Heart right ventricle (tissue), 16 donors: ENCODE measurements at regions not wholly inside any gene's neighbourhood (a gene's known extent, or its start where the extent isn't known, plus 50 kb on each side); places are given as distances from the start of the nearest gene placed in this dataset.

ENCODE experiments used
- ATAC-seq, 8 donors: fragments of 200-7000 bp; cut with Tn5 transposase; one replicate each; pipeline ENCODE4 v1.9.1; 2020; ENCODE audit warnings: mild to moderate bottlenecking in 8 of 8, moderate library complexity in 8 of 8, moderate number of reproducible peaks in 1 of 8
- DNase-seq, 2 donors: peaks; one replicate each; pipeline ENCODE4 v3.0.0-alpha.2; 2020
- H3K27ac ChIP-seq, 10 donors: fragments of 200-600 bp; sonication (generic) in 2 of 10; one replicate each; pipeline versions ENCODE4 v1.5.0 to v1.8.0; 2020 to 2022; ENCODE audit warnings: mild to moderate bottlenecking in 3 of 10
- H3K27me3 ChIP-seq, 7 donors: fragments of 200-600 bp; one replicate each; pipeline ENCODE4 v1.8.0; 2021 to 2022; ENCODE audit warnings: mild to moderate bottlenecking in 2 of 7
- H3K36me3 ChIP-seq, 9 donors: fragments of 200-600 bp; sonication (generic) in 1 of 9; one replicate each; pipeline versions ENCODE4 v1.5.0 to v1.8.0; 2020 to 2022; ENCODE audit warnings: mild to moderate bottlenecking in 2 of 9
- H3K4me1 ChIP-seq, 9 donors: fragments of 200-600 bp; sonication (generic) in 1 of 9; one replicate each; pipeline versions ENCODE4 v1.5.0 to v1.8.0; 2020 to 2022; ENCODE audit warnings: mild to moderate bottlenecking in 4 of 9
- H3K4me3 ChIP-seq, 10 donors: fragments of 200-600 bp; sonication (generic) in 2 of 10; one replicate each; pipeline versions ENCODE4 v1.5.0 to v1.8.0; 2020 to 2022; ENCODE audit warnings: mild to moderate bottlenecking in 7 of 10, moderate library complexity in 2 of 10
- H3K9me3 ChIP-seq, 11 donors: fragments of 200-600 bp in 10 of 11; sonication (generic) in 2 of 11; one replicate each; pipeline versions ENCODE4 v1.5.0 to v1.8.0; 2013 to 2022; ENCODE audit warnings: mild to moderate bottlenecking in 2 of 11, control low read depth in 1 of 11, moderate library complexity in 1 of 11
- WGBS, 2 donors: extraction: QIAGEN DNeasy Blood & Tissue Kit; methylation state at CpG; one replicate each; pipeline ENCODE4 v1.1.7; 2013; ENCODE audit warnings: inconsistent platforms in 1 of 2; 5-methylcytosine and 5-hydroxymethylcytosine counted together
- intact Hi-C, 10 donors: fragments of 100-400 bp; cut with DNase I; formaldehyde crosslinking; loops; one replicate each; pipeline versions ENCODE4 v1.11.1 to v1.14.2; 2022
- TF ChIP-seq, protein P1 (sequence below), 9 donors: fragments of 200-600 bp; sonication (generic) in 2 of 9; IDR thresholded peaks; one replicate each; pipeline versions ENCODE4 v1.5.0 to v1.8.0; 2021 to 2022; ENCODE audit warnings: antibody characterized with exemption in 9 of 9, mild to moderate bottlenecking in 5 of 9, moderate library complexity in 1 of 9
- donor health status: Arrhythmogenic right ventricular cardiomyopathy.
- donor health status: ischemic (EF 13 %, LVEDD 7.1; RV severe dilation, severe dysfunction).
- donor health status: healthy with polysubstance abuse.
- donor health status: DM: no; HTN: yes; CAD: no.
- donor health status: DM: no; HTN: no; CAD: no.
- donor health status: ischemic (EF 25% LVEDD 6.9; RV normal size, moderate dysfunction).
- donor health status: ischemic (EF 25% LVEDD 5.7; RV mildly dilated, moderate dysfunction).
- donor health status: healthy.
- donor health status: DM: yes; HTN: yes; CAD: no.
- donor health status: Ischemic cardiomyopathy.
- donor health status: ischemic (EF 35%, LVEDD 5.7; RV mildly dilated, moderate dysfunction).
- donor health status: nonischemic (EF 11% LVEDD 7.7; RV severe dilation, severe dysfunction).
- donor health status: DM: yes; HTN: yes; CAD: no.
- donor health status: PGD.
- donor health status: ischemic (EF 29% LVEDD 5.4; RV normal size, mild dysfunction).
- donor health status: nonischemic (EF 23%, LVEDD 6.1; RV moderate dilation, normal function).

DNA sequence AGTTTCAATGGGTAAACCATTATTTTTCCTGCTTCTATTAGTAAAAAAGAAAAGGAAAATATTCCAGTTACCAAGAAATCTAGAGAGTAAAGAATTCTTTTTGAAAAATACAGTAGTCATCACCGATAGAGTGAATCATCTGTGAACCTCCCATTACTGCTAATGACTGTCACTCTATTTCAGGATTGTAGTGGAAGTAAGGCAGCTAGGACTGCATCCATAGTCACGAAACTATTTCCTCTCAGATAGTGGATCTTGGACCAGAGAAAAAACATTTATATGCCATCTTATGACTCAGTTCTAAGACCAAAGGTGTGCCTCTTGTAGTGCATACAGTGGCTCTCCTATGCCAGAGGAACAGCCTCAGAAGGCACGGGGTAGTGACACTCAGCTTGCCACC lies 173.9 kb upstream of the PLEKHA5 start:
- Histone ChIP-seq H3K4me1 (peaks cover 0 to 18% (median 0%) of the 10 kb centered on the region in 9 donors), H3K4me3 (no peak overlapping the region), H3K27me3 (no peaks in the 10 kb centered on the region), H3K9me3 (peaks cover 0 to 20% (median 0%) of the 10 kb centered on the region in 11 donors), H3K36me3 (no peaks in the 10 kb centered on the region), H3K27ac (no peak overlapping the region)
- TF ChIP-seq, protein P1, sequence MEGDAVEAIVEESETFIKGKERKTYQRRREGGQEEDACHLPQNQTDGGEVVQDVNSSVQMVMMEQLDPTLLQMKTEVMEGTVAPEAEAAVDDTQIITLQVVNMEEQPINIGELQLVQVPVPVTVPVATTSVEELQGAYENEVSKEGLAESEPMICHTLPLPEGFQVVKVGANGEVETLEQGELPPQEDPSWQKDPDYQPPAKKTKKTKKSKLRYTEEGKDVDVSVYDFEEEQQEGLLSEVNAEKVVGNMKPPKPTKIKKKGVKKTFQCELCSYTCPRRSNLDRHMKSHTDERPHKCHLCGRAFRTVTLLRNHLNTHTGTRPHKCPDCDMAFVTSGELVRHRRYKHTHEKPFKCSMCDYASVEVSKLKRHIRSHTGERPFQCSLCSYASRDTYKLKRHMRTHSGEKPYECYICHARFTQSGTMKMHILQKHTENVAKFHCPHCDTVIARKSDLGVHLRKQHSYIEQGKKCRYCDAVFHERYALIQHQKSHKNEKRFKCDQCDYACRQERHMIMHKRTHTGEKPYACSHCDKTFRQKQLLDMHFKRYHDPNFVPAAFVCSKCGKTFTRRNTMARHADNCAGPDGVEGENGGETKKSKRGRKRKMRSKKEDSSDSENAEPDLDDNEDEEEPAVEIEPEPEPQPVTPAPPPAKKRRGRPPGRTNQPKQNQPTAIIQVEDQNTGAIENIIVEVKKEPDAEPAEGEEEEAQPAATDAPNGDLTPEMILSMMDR (IDR thresholded peaks at IDR 0.05) = no peak
- WGBS, 2 donors = 49 to 50% methylated on average over 3 of the region's 3 CpGs
- intact Hi-C loops = no loop called here
- no peak for DNase-seq
- peak in 1 of 8 donors; percentile 31 for ATAC-seq

DNA sequence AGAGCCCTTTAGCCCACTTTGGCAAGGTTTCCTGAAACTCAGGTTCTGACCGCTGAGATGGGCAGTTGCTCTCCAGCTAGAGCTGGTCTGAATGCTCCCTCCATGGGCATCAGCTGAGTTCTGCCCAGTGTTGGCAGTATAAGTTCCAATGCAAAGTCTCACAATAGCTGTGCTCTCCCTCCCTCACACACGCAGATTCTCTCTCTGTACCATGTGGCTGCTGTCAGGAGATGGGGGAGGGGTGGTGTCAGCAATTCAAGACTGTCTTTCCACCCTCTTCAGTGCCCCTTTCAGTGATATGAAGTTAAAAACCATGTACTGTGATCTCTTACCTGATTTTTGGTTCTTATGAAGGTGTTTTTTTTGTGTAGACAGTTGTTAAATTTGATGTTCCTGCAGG lies 164.3 kb upstream of the PLEKHA5 start:
- intact Hi-C loops = no loop called here
- Histone ChIP-seq H3K36me3 (no peaks in the 10 kb centered on the region), H3K9me3 (peaks cover 0 to 1% (median 0%) of the 10 kb centered on the region in 11 donors), H3K4me1 (no peaks in the 10 kb centered on the region), H3K4me3 (no peak overlapping the region), H3K27ac (no peak overlapping the region), H3K27me3 (no peaks in the 10 kb centered on the region)
- DNase-seq (no peak), ATAC-seq (no peak)
- TF ChIP-seq, protein P1 (IDR thresholded peaks at IDR 0.05) = no peak
- 83 to 90% methylated on average over 2 of the region's 2 CpGs for WGBS, 2 donors

DNA sequence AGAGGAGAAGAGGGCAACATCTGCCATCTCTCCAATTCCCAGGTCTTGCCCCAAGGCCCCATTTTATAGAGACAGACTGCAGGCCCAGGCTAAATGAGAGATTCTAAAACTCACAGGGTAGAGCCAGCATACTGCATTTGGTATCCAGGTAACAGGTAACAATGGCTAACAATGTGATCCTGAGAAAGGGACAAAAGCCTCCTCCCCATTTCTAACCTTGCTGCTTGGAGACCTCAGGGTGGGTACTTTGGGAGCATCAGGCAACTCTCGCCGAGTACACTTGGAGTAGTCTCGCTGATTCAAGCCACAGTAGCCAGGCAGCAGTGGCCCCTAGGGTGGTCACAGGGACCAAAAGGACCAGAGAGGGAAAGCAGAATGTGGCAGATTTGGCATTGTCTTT lies 162.6 kb upstream of the PLEKHA5 start:
- TF ChIP-seq, protein P1 (IDR thresholded peaks at IDR 0.05) = no peak
- WGBS, 2 donors = 94 to 98% methylated on average over 3 of the region's 3 CpGs

DNA sequence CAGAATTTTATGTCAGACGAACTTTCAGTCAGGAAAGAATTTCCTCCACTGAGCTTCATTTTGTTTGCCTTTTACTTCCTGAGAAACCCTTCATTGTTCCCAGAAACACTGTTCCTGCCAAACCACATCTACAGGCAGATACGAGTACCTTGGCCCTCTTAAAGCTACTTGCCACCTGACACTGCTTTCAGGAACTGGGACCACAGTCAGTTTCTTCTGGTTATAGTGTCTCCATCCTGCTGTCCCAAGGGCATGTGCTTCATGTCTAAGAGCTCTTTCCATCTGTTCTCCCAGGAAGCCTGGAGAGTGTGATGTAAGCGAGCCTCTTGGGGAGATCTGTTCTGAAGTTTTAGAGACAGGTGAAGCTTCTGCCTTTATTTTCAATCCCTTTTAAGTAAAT lies 161.7 kb upstream of the PLEKHA5 start:
- H3K27ac ChIP-seq = no peak overlapping the region
- TF ChIP-seq, protein P1 (IDR thresholded peaks at IDR 0.05) = no peak
- ATAC-seq (no peak), DNase-seq (no peak)
- no peaks in the 10 kb centered on the region for H3K9me3 ChIP-seq
- H3K27me3 ChIP-seq = no peaks in the 10 kb centered on the region
- WGBS, 2 donors = 66 to 70% methylated on average over 3 of the region's 3 CpGs
- intact Hi-C loops = no loop called here
- no peaks in the 10 kb centered on the region for H3K36me3 ChIP-seq
- no peak overlapping the region for H3K4me3 ChIP-seq
- no peaks in the 10 kb centered on the region for H3K4me1 ChIP-seq

More for the DNA sequence above, 162.6 kb upstream of the PLEKHA5 start:
- Histone ChIP-seq H3K9me3 (no peaks in the 10 kb centered on the region), H3K36me3 (no peaks in the 10 kb centered on the region), H3K4me3 (no peak overlapping the region), H3K27ac (no peak overlapping the region), H3K4me1 (no peaks in the 10 kb centered on the region), H3K27me3 (no peaks in the 10 kb centered on the region)
- DNase-seq (no peak), ATAC-seq (no peak)
- intact Hi-C loops = no loop called here
